Neural cell (in vitro differentiated cells): ENCODE measurements at regions not wholly inside any gene's neighbourhood (a gene's known extent, or its start where the extent isn't known, plus 50 kb on each side); places are given as distances from the start of the nearest gene placed in this dataset.
"Not testable (repeated sequence)": the region's sequence is repeated elsewhere in the genome, so short reads cannot be mapped to it uniquely, and the experiment has no call there.

ENCODE experiments used
- H2AFZ ChIP-seq: fragments of 200-600, 300-800 bp; sonication (generic), shearing (Covaris generic); 2 replicates; pipeline ENCODE4 v1.6.0; 2014; ENCODE audit warnings: low read depth, mild to moderate bottlenecking, antibody characterized with exemption, low read length, moderate library complexity
- H3F3A ChIP-seq: fragments of 200-600 bp; shearing (Covaris generic); 2 replicates; pipeline ENCODE4 v1.6.1; 2016; ENCODE audit warnings: mild to moderate bottlenecking, moderate library complexity, mixed read lengths, antibody characterized with exemption, low read length; ENCODE audit not compliant: insufficient read depth, poor library complexity, severe bottlenecking
- H3K27ac ChIP-seq: fragments of 200-600, 300-800 bp; sonication (generic), shearing (Covaris generic); 2 replicates; pipeline ENCODE4 v1.5.1; 2014; ENCODE audit warnings: mild to moderate bottlenecking, low read length, moderate library complexity
- H3K27me3 ChIP-seq: fragments of 300-800, 200-600 bp; sonication (generic), shearing (Covaris generic); 2 replicates; pipeline ENCODE4 v1.6.0; 2014; ENCODE audit warnings: mild to moderate bottlenecking, low read depth, low read length, moderate library complexity; ENCODE audit not compliant: insufficient read depth
- H3K36me3 ChIP-seq: fragments of 300-800, 200-600 bp; sonication (generic), shearing (Covaris generic); 2 replicates; pipeline ENCODE4 v1.5.1; 2014; ENCODE audit warnings: mild to moderate bottlenecking, antibody characterized with exemption, low read length, moderate library complexity; ENCODE audit not compliant: insufficient read depth
- H3K4me2 ChIP-seq: fragments of 300-800, 200-600 bp; sonication (generic), shearing (Covaris generic); 2 replicates; pipeline ENCODE4 v1.6.0; 2014; ENCODE audit warnings: mild to moderate bottlenecking, low read length
- H3K4me3 ChIP-seq: fragments of 300-800, 200-600 bp; sonication (generic), shearing (Covaris generic); 2 replicates; pipeline ENCODE4 v1.5.1; 2014; ENCODE audit warnings: mild to moderate bottlenecking, low read length, moderate library complexity
- H3K79me2 ChIP-seq: fragments of 200-600 bp; shearing (Covaris generic); replicated peaks from 2 replicates; pipeline ENCODE4 v1.6.0; 2014; ENCODE audit warnings: mild to moderate bottlenecking, low read length, moderate library complexity; ENCODE audit not compliant: insufficient read depth
- H3K9ac ChIP-seq: fragments of 300-800, 200-600 bp; sonication (generic), shearing (Covaris generic); 2 replicates; pipeline ENCODE4 v1.6.1; 2016; ENCODE audit warnings: mild to moderate bottlenecking, low read length, mixed read lengths
- H3K9me2 ChIP-seq: fragments of 200-600 bp; shearing (Covaris generic); 2 replicates; pipeline ENCODE4 v1.6.1; 2016; ENCODE audit warnings: mild to moderate bottlenecking, low read length, mixed read lengths; ENCODE audit not compliant: insufficient read depth
- H3K9me3 ChIP-seq: fragments of 200-600, 300-800 bp; sonication (generic), shearing (Covaris generic); 2 replicates; pipeline ENCODE4 v1.6.1; 2016; ENCODE audit warnings: mild to moderate bottlenecking, mixed run types, low read length, moderate library complexity, mixed read lengths
- H4K20me1 ChIP-seq: fragments of 200-600 bp; shearing (Covaris generic); 2 replicates; pipeline ENCODE4 v1.6.1; 2016; ENCODE audit warnings: mild to moderate bottlenecking, mixed run types; ENCODE audit not compliant: insufficient read depth
- CTCF ChIP-seq: fragments of 450-650 bp; IDR thresholded peaks from 2 replicates; pipeline ENCODE4 v1.5.1; 2014; ENCODE audit warnings: antibody characterized with exemption, mild to moderate bottlenecking, moderate library complexity; ENCODE audit not compliant: poor library complexity, severe bottlenecking
- EP300 ChIP-seq: fragments of 450-650 bp; conservative IDR thresholded peaks from 2 replicates; pipeline ENCODE4 v1.6.1; 2014; ENCODE audit warnings: antibody characterized with exemption, mild to moderate bottlenecking, moderate library complexity; ENCODE audit not compliant: poor library complexity, severe bottlenecking
- EZH2 ChIP-seq: fragments of 200-600, 300-800 bp; shearing (Covaris generic), sonication (generic); IDR thresholded peaks from 2 replicates; pipeline ENCODE4 v1.6.1; 2014; ENCODE audit warnings: antibody characterized with exemption, low read length, borderline replicate concordance, mild to moderate bottlenecking; ENCODE audit not compliant: insufficient read depth, poor library complexity, severe bottlenecking
- MXI1 ChIP-seq: fragments of 450-650 bp; conservative IDR thresholded peaks from 2 replicates; pipeline ENCODE4 v1.6.1; 2014; ENCODE audit warnings: antibody characterized with exemption, mild to moderate bottlenecking; ENCODE audit not compliant: poor library complexity, severe bottlenecking
- POLR2AphosphoS5 ChIP-seq: IDR thresholded peaks from 2 replicates; pipeline ENCODE4 v1.6.1; 2012
- RAD21 ChIP-seq: fragments of 450-650 bp; conservative IDR thresholded peaks from 2 replicates; pipeline ENCODE4 v1.6.1; 2014; ENCODE audit warnings: antibody characterized with exemption, mild to moderate bottlenecking, moderate library complexity
- REST ChIP-seq: IDR thresholded peaks from 2 replicates; pipeline ENCODE4 v1.6.1; 2012; ENCODE audit warnings: borderline replicate concordance
- SMC3 ChIP-seq: fragments of 450-650 bp; conservative IDR thresholded peaks from 2 replicates; pipeline ENCODE4 v1.6.1; 2014; ENCODE audit warnings: antibody characterized with exemption, mild to moderate bottlenecking, moderate library complexity; ENCODE audit not compliant: poor library complexity
- TAF1 ChIP-seq: IDR thresholded peaks from 2 replicates; pipeline ENCODE4 v1.6.1; 2012; ENCODE audit warnings: low read depth

DNA sequence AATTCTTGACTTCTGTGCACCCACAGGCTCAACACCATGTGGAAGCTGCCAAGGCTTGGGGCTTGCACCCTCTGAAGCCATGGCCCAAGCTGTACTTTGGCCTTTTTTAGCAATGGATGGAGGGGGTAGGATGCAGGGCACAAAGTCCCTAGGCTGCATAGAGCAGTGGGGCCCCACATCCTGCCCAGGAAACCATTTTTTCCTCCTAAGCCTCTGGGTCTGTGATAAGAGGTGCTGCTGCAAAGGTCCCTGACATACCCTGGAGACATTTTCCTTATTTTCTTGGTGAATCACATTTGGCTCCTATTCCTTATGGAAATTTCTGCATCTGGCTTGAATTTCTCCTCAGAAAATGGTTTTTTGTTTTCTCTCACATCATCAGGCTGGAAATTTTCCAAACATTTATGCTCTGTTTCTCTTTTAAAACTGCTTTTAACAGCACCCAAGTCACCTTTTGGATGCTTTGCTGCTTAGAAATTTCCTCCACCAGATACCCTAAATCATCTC lies 482.7 kb upstream of the TLE4 start:
- H3K4me2 ChIP-seq = no peak overlapping the region
- H3K4me3 ChIP-seq = no peak overlapping the region
- no peak overlapping the region for H3K27ac ChIP-seq
- H3K27me3 ChIP-seq = no peaks in the 10 kb centered on the region
- no peaks in the 10 kb centered on the region for H3K79me2 ChIP-seq
- H4K20me1 ChIP-seq = no peaks in the 10 kb centered on the region
- H2AFZ ChIP-seq = no peak overlapping the region
- H3K36me3 ChIP-seq = no peaks in the 10 kb centered on the region
- H3F3A ChIP-seq = no peaks in the 10 kb centered on the region
- no peak overlapping the region for H3K9ac ChIP-seq
- no peaks in the 10 kb centered on the region for H3K9me3 ChIP-seq
- no peaks in the 10 kb centered on the region for H3K9me2 ChIP-seq
- no peak for TF ChIP-seq RAD21
- no peak for TF ChIP-seq TAF1
- TF ChIP-seq CTCF = no peak
- no peak for TF ChIP-seq POLR2AphosphoS5
- TF ChIP-seq MXI1 = no peak
- TF ChIP-seq SMC3 = no peak
- TF ChIP-seq EZH2 = no peak
- TF ChIP-seq REST = no peak
- no peak for TF ChIP-seq EP300

GRCh38 chr9:79089851-79090250 lies 481.9 kb upstream of the TLE4 start:
- H3K4me2 ChIP-seq, H3F3A ChIP-seq: not testable (repeated sequence)

GRCh38 chr9:79103257-79103656 lies 468.5 kb upstream of the TLE4 start:
- H3K9me3 ChIP-seq, H3K79me2 ChIP-seq, H3K4me2 ChIP-seq, H3F3A ChIP-seq, H3K9me2 ChIP-seq, H3K9ac ChIP-seq, H3K36me3 ChIP-seq, H3K27ac ChIP-seq, H2AFZ ChIP-seq, H4K20me1 ChIP-seq, H3K4me3 ChIP-seq, H3K27me3 ChIP-seq: not testable (repeated sequence)

More at GRCh38 chr9:79089851-79090250, 481.9 kb upstream of the TLE4 start:
- H3K4me3 ChIP-seq, H3K9me3 ChIP-seq, H3K9me2 ChIP-seq, H4K20me1 ChIP-seq, H3K27me3 ChIP-seq, H3K27ac ChIP-seq, H2AFZ ChIP-seq, H3K79me2 ChIP-seq, H3K36me3 ChIP-seq, H3K9ac ChIP-seq: not testable (repeated sequence)
